Liver (tissue), 7 donors: ENCODE measurements at regions not wholly inside any gene's neighbourhood (a gene's known extent, or its start where the extent isn't known, plus 50 kb on each side); places are given as distances from the start of the nearest gene placed in this dataset.

Experiments
- DNase-seq: peaks from one replicate; pipeline ENCODE4 v3.0.0-alpha.2; 2017; ENCODE audit warnings: low spot score
- H3K27ac ChIP-seq, 2 donors: one replicate each; pipeline ENCODE4 v1.7.0; 2013; ENCODE audit warnings: inconsistent platforms in 2 of 2, low read length in 2 of 2, control low read depth in 1 of 2, low read depth in 1 of 2, mild to moderate bottlenecking in 1 of 2
- H3K27me3 ChIP-seq, 4 donors: one replicate each; pipeline versions ENCODE4 v1.6.1 to v1.7.0; 2013; ENCODE audit warnings: low read length in 3 of 4, inconsistent platforms in 1 of 4, mild to moderate bottlenecking in 1 of 4, moderate library complexity in 1 of 4; ENCODE audit not compliant: control insufficient read depth in 4 of 4, insufficient read depth in 4 of 4
- H3K36me3 ChIP-seq, 4 donors: one replicate each; pipeline versions ENCODE4 v1.6.1 to v1.7.0; 2013; ENCODE audit warnings: low read length in 3 of 4, mild to moderate bottlenecking in 3 of 4, low read depth in 1 of 4, moderate library complexity in 1 of 4; ENCODE audit not compliant: control insufficient read depth in 4 of 4, insufficient read depth in 3 of 4
- H3K4me1 ChIP-seq, 4 donors: one replicate each; pipeline versions ENCODE4 v1.6.1 to v1.7.0; 2013; ENCODE audit warnings: low read length in 3 of 4, mild to moderate bottlenecking in 3 of 4, moderate library complexity in 1 of 4; ENCODE audit not compliant: control insufficient read depth in 4 of 4, insufficient read depth in 4 of 4
- H3K4me3 ChIP-seq, 3 donors: one replicate each; pipeline versions ENCODE4 v1.6.1 to v1.7.0; 2013; ENCODE audit warnings: low read length in 3 of 3, control low read depth in 1 of 3, low read depth in 1 of 3, mild to moderate bottlenecking in 1 of 3
- H3K9ac ChIP-seq, 2 donors: one replicate each; pipeline ENCODE4 v1.7.0; 2013; ENCODE audit warnings: low read length in 2 of 2, mild to moderate bottlenecking in 2 of 2, moderate library complexity in 2 of 2, control low read depth in 1 of 2, low read depth in 1 of 2
- H3K9me3 ChIP-seq, 4 donors: one replicate each; pipeline versions ENCODE4 v1.6.1 to v1.7.0; 2013; ENCODE audit warnings: low read length in 3 of 4; ENCODE audit not compliant: control insufficient read depth in 4 of 4
- EGR1 ChIP-seq, 2 donors: IDR thresholded peaks; 2 replicates each; pipeline ENCODE4 v1.6.1; 2016 to 2018; ENCODE audit warnings: antibody characterized with exemption in 2 of 2, low read depth in 2 of 2
- FOXA1 ChIP-seq: IDR thresholded peaks from 2 replicates; pipeline ENCODE4 v1.6.1; 2016; ENCODE audit warnings: antibody characterized with exemption
- FOXA2 ChIP-seq: IDR thresholded peaks from 2 replicates; pipeline ENCODE4 v1.6.1; 2016; ENCODE audit warnings: antibody characterized with exemption
- GABPA ChIP-seq, 2 donors: IDR thresholded peaks in 1 of 2; conservative IDR thresholded peaks in 1 of 2; 2 replicates each; pipeline ENCODE4 v1.6.1; 2016; ENCODE audit warnings: antibody characterized with exemption in 2 of 2, mild to moderate bottlenecking in 1 of 2, moderate library complexity in 1 of 2
- HNF4A ChIP-seq, 2 donors: conservative IDR thresholded peaks; 2 replicates each; pipeline ENCODE4 v1.6.1; 2016; ENCODE audit warnings: antibody characterized with exemption in 2 of 2, mild to moderate bottlenecking in 2 of 2
- HNF4G ChIP-seq: IDR thresholded peaks from 2 replicates; pipeline ENCODE4 v1.6.1; 2016; ENCODE audit warnings: antibody characterized with exemption
- JUND ChIP-seq, 2 donors: IDR thresholded peaks; 2 replicates each; pipeline ENCODE4 v1.6.1; 2016; ENCODE audit warnings: antibody characterized with exemption in 2 of 2
- NR2F2 ChIP-seq: IDR thresholded peaks from 2 replicates; pipeline ENCODE4 v1.6.1; 2016; ENCODE audit warnings: antibody characterized with exemption
- RAD21 ChIP-seq, 2 donors: IDR thresholded peaks; 2 replicates each; pipeline ENCODE4 v1.6.1; 2016; ENCODE audit warnings: antibody characterized with exemption in 2 of 2, mild to moderate bottlenecking in 2 of 2
- REST ChIP-seq: IDR thresholded peaks from 2 replicates; pipeline ENCODE4 v1.6.1; 2016; ENCODE audit warnings: antibody characterized with exemption, mild to moderate bottlenecking
- RXRA ChIP-seq, 2 donors: IDR thresholded peaks; 2 replicates each; pipeline ENCODE4 v1.6.1; 2017 to 2018; ENCODE audit warnings: antibody characterized with exemption in 2 of 2, mild to moderate bottlenecking in 1 of 2
- TAF1 ChIP-seq: conservative IDR thresholded peaks from 2 replicates; pipeline ENCODE4 v1.6.1; 2016; ENCODE audit warnings: antibody characterized with exemption, mild to moderate bottlenecking
- ZBTB33 ChIP-seq: IDR thresholded peaks from 2 replicates; pipeline ENCODE4 v1.6.1; 2016; ENCODE audit warnings: antibody characterized with exemption
- WGBS: extraction: QIAGEN DNeasy Blood & Tissue Kit; methylation state at CpG from one replicate; pipeline ENCODE4 v1.1.7; 2013; 5-methylcytosine and 5-hydroxymethylcytosine counted together
- TF ChIP-seq, protein P1 (sequence below): IDR thresholded peaks from 2 replicates; pipeline ENCODE4 v1.6.1; 2016; ENCODE audit warnings: antibody characterized with exemption
- donor health status: healthy.
- donor health status: healthy.
- donor health status: healthy.
- donor health status: healthy.

GRCh38 chr18:51520676-51521180 lies 323.2 kb upstream of the MEX3C start:
- no peaks in the 10 kb centered on the region for H3K36me3 ChIP-seq
- 70% methylated on average over 1 of the region's 1 CpG for whole genome bisulfite sequencing

DNA sequence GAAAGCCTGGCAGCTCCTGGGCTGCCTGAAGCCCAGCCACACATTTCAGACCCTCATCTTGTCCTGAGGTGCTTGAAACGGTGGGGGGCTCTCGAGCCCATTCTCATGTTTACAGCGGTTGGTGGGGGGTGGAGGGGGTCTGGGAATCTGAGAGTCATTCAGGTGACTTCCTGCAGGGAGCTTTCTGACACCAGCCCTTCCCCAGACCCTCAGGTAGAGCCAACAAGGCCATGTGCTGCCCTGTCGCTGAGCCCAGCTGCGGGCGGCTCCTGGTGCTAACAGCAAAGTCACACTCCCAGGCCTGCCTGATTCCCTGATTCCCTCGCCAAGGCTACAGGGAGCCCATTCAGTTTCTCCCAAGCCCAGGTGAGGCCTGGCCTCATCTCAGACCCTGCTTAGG lies 324.9 kb upstream of the MEX3C start:
- H3K27me3 ChIP-seq = no peaks in the 10 kb centered on the region
- H3K9ac ChIP-seq = no peak overlapping the region
- TF ChIP-seq FOXA2 = no peak
- TF ChIP-seq RXRA (IDR thresholded peaks at IDR 0.05) = no peak
- no peak for TF ChIP-seq NR2F2
- TF ChIP-seq RAD21 (IDR thresholded peaks at IDR 0.05) = no peak
- no peak for TF ChIP-seq JUND (IDR thresholded peaks at IDR 0.05)
- TF ChIP-seq FOXA1 = no peak
- no peak for TF ChIP-seq EGR1 (IDR thresholded peaks at IDR 0.05; ENCODE audit: low read depth in 2 of 2)
- TF ChIP-seq GABPA (IDR thresholded peaks at IDR 0.05 in 1 of 2, conservative IDR thresholded peaks at IDR 0.05 in 1 of 2) = no peak
- TF ChIP-seq HNF4A (conservative IDR thresholded peaks at IDR 0.05) = no peak
- no peak for TF ChIP-seq REST
- no peak for TF ChIP-seq TAF1
- TF ChIP-seq, protein P1, sequence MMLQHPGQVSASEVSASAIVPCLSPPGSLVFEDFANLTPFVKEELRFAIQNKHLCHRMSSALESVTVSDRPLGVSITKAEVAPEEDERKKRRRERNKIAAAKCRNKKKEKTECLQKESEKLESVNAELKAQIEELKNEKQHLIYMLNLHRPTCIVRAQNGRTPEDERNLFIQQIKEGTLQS = no peak

More at GRCh38 chr18:51520676-51521180, 323.2 kb upstream of the MEX3C start:
- Histone ChIP-seq H3K27ac (no peak overlapping the region), H3K9ac (no peak overlapping the region), H3K9me3 (no peaks in the 10 kb centered on the region), H3K27me3 (no peaks in the 10 kb centered on the region), H3K4me3 (no peak overlapping the region), H3K4me1 (no peaks in the 10 kb centered on the region)
- DNase-seq = no peak
- TF ChIP-seq RAD21 (IDR thresholded peaks at IDR 0.05) (no peak), REST (no peak), EGR1 (IDR thresholded peaks at IDR 0.05; ENCODE audit: low read depth in 2 of 2) (no peak), RXRA (IDR thresholded peaks at IDR 0.05) (no peak), TAF1 (no peak), FOXA2 (no peak), HNF4G (no peak), ZBTB33 (no peak), GABPA (IDR thresholded peaks at IDR 0.05 in 1 of 2, conservative IDR thresholded peaks at IDR 0.05 in 1 of 2) (no peak)
- TF ChIP-seq, protein P1 = no peak

More for the DNA sequence above, 324.9 kb upstream of the MEX3C start:
- WGBS = 71% methylated on average over 7 of the region's 7 CpGs
- Histone ChIP-seq H3K27ac (no peak overlapping the region), H3K4me1 (no peaks in the 10 kb centered on the region), H3K36me3 (no peaks in the 10 kb centered on the region), H3K4me3 (no peak overlapping the region), H3K9me3 (no peaks in the 10 kb centered on the region)
- no peak for DNase-seq
